H9 (cell line): ENCODE measurements at regions not wholly inside any gene's neighbourhood (a gene's known extent, or its start where the extent isn't known, plus 50 kb on each side); places are given as distances from the start of the nearest gene placed in this dataset.

Experiments
- DNase-seq: peaks from one replicate; pipeline ENCODE4 v3.0.0-alpha.2; 2017
- H2AFZ ChIP-seq: one replicate; pipeline ENCODE4 v1.6.1; 2013; ENCODE audit warnings: mild to moderate bottlenecking, low read length, control low read depth, moderate library complexity
- H2AK5ac ChIP-seq: 2 replicates; pipeline ENCODE4 v1.6.1; 2013; ENCODE audit warnings: low read length, control low read depth, mixed read lengths; ENCODE audit not compliant: insufficient read length
- H2BK120ac ChIP-seq: one replicate; pipeline ENCODE4 v1.6.1; 2013; ENCODE audit warnings: low read depth, mild to moderate bottlenecking, low read length, control low read depth, inconsistent platforms; ENCODE audit not compliant: poor library complexity, severe bottlenecking
- H2BK12ac ChIP-seq: 2 replicates; pipeline ENCODE4 v1.6.1; 2013; ENCODE audit warnings: low read length, control low read depth, mixed read lengths, low read depth; ENCODE audit not compliant: insufficient read length
- H2BK15ac ChIP-seq: 2 replicates; pipeline ENCODE4 v1.6.1; 2013; ENCODE audit warnings: low read depth, low read length, control low read depth
- H2BK20ac ChIP-seq: one replicate; pipeline ENCODE4 v1.6.1; 2013; ENCODE audit warnings: low read depth, mild to moderate bottlenecking, low read length, control low read depth, inconsistent platforms; ENCODE audit not compliant: poor library complexity, severe bottlenecking
- H2BK5ac ChIP-seq: 2 replicates; pipeline ENCODE4 v1.6.1; 2013; ENCODE audit warnings: low read length, control low read depth, mixed read lengths; ENCODE audit not compliant: insufficient read length
- H3K14ac ChIP-seq: 2 replicates; pipeline ENCODE4 v1.6.1; 2013; ENCODE audit warnings: low read length, control low read depth; ENCODE audit not compliant: insufficient read depth
- H3K18ac ChIP-seq: 2 replicates; pipeline ENCODE4 v1.6.1; 2013; ENCODE audit warnings: low read depth, mild to moderate bottlenecking, mixed read lengths, low read length, control low read depth; ENCODE audit not compliant: insufficient read length
- H3K23ac ChIP-seq: 2 replicates; pipeline ENCODE4 v1.6.1; 2013; ENCODE audit warnings: low read length, control low read depth, mixed read lengths, low read depth; ENCODE audit not compliant: insufficient read length
- H3K23me2 ChIP-seq: 2 replicates; pipeline ENCODE4 v1.6.1; 2013; ENCODE audit warnings: low read depth, mild to moderate bottlenecking, mixed read lengths, low read length, control low read depth; ENCODE audit not compliant: insufficient read length, poor library complexity, severe bottlenecking
- H3K27ac ChIP-seq: 2 replicates; pipeline ENCODE4 v1.5.1; 2013; ENCODE audit warnings: low read length, control low read depth, mixed read lengths, low read depth; ENCODE audit not compliant: insufficient read length
- H3K27me3 ChIP-seq: 2 replicates; pipeline ENCODE4 v1.6.1; 2013; ENCODE audit warnings: low read length, control low read depth, inconsistent platforms; ENCODE audit not compliant: insufficient read depth
- H3K4ac ChIP-seq: 2 replicates; pipeline ENCODE4 v1.6.1; 2013; ENCODE audit warnings: low read depth, mild to moderate bottlenecking, control low read depth, inconsistent platforms, low read length, moderate library complexity
- H3K4me1 ChIP-seq: 2 replicates; pipeline ENCODE4 v1.6.1; 2013; ENCODE audit warnings: low read length, control low read depth, inconsistent platforms; ENCODE audit not compliant: insufficient read depth
- H3K4me2 ChIP-seq: 2 replicates; pipeline ENCODE4 v1.6.1; 2013; ENCODE audit warnings: low read length, control low read depth, mixed read lengths; ENCODE audit not compliant: insufficient read length, insufficient read depth
- H3K56ac ChIP-seq: 2 replicates; pipeline ENCODE4 v1.6.1; 2013; ENCODE audit warnings: low read depth, mild to moderate bottlenecking, mixed read lengths, low read length, control low read depth; ENCODE audit not compliant: insufficient read length
- H3K79me1 ChIP-seq: 2 replicates; pipeline ENCODE4 v1.6.1; 2013; ENCODE audit warnings: low read depth, mild to moderate bottlenecking, moderate library complexity, low read length, control low read depth, inconsistent platforms; ENCODE audit not compliant: insufficient read depth, poor library complexity, severe bottlenecking
- H3K79me2 ChIP-seq: 2 replicates; pipeline ENCODE4 v1.6.1; 2013; ENCODE audit warnings: low read length, control low read depth, inconsistent platforms; ENCODE audit not compliant: insufficient read depth
- H3K9ac ChIP-seq: 2 replicates; pipeline ENCODE4 v1.6.1; 2013; ENCODE audit warnings: low read length, control low read depth, mixed read lengths; ENCODE audit not compliant: insufficient read length; ENCODE audit errors: extremely low read depth
- H3K9me3 ChIP-seq: one replicate; pipeline ENCODE4 v1.6.1; 2013; ENCODE audit warnings: low read depth, low read length, inconsistent platforms; ENCODE audit not compliant: control insufficient read depth
- H3T11ph ChIP-seq: one replicate; pipeline ENCODE4 v1.6.1; 2013; ENCODE audit warnings: mild to moderate bottlenecking, low read length, control low read depth, inconsistent platforms
- H4K20me1 ChIP-seq: one replicate; pipeline ENCODE4 v1.6.1; 2013; ENCODE audit not compliant: control insufficient read depth, insufficient read length, insufficient read depth
- H4K5ac ChIP-seq: 2 replicates; pipeline ENCODE4 v1.6.1; 2013; ENCODE audit warnings: low read depth, mild to moderate bottlenecking, mixed read lengths, low read length, control low read depth; ENCODE audit not compliant: insufficient read length
- H4K8ac ChIP-seq: replicated peaks from 2 replicates; pipeline ENCODE4 v1.6.1; 2013; ENCODE audit warnings: low read length, control low read depth, mixed read lengths, low read depth; ENCODE audit not compliant: insufficient read length
- H4K91ac ChIP-seq: 2 replicates; pipeline ENCODE4 v1.6.1; 2013; ENCODE audit warnings: low read depth, mild to moderate bottlenecking, moderate library complexity, mixed read lengths, low read length, control low read depth; ENCODE audit not compliant: insufficient read length
- H3K27ac Mint-ChIP-seq, 3 experiments: 2 replicates in 2 of 3; 3 replicates in 1 of 3; pipeline ENCODE4 v1.8.0; 2020 to 2021; ENCODE audit warnings: mixed read lengths in 3 of 3, mild to moderate bottlenecking in 1 of 3, moderate library complexity in 1 of 3
- H3K27me3 Mint-ChIP-seq: 2 replicates; pipeline ENCODE4 v1.8.0; 2021; ENCODE audit warnings: low read depth, mild to moderate bottlenecking, moderate library complexity, mixed read lengths
- H3K36me3 Mint-ChIP-seq, 3 experiments: 2 replicates in 2 of 3; 3 replicates in 1 of 3; pipeline ENCODE4 v1.8.0; 2020 to 2021; ENCODE audit warnings: low read depth in 3 of 3, mixed read lengths in 3 of 3; ENCODE audit not compliant: insufficient read depth in 1 of 3
- H3K4me1 Mint-ChIP-seq, 2 experiments: 2 replicates each; pipeline ENCODE4 v1.8.0; 2020; ENCODE audit warnings: mixed read lengths in 2 of 2
- H3K4me3 Mint-ChIP-seq, 2 experiments: 2 replicates in 1 of 2; 3 replicates in 1 of 2; pipeline ENCODE4 v1.8.0; 2020 to 2021; ENCODE audit warnings: mild to moderate bottlenecking in 2 of 2, mixed read lengths in 2 of 2, moderate library complexity in 1 of 2
- H3K9me3 Mint-ChIP-seq, 2 experiments: 2 replicates in 1 of 2; 3 replicates in 1 of 2; pipeline ENCODE4 v1.8.0; 2020; ENCODE audit warnings: mild to moderate bottlenecking in 2 of 2, mixed read lengths in 2 of 2, moderate library complexity in 1 of 2
- CTCF ChIP-seq: fragments of 200-600 bp; sonication (generic); conservative IDR thresholded peaks from 3 replicates; pipeline ENCODE4 v1.8.0; 2021; ENCODE audit warnings: antibody characterized with exemption, mild to moderate bottlenecking
- WGBS: extraction: QIAGEN DNeasy Blood & Tissue Kit; methylation state at CpG from one replicate; pipeline ENCODE4 v1.1.7; 2013; ENCODE audit warnings: missing lambda C conversion rate, low lambda C conversion rate, mixed read lengths; ENCODE audit not compliant: insufficient read length; ENCODE audit errors: extremely low coverage; 5-methylcytosine and 5-hydroxymethylcytosine counted together

GRCh38 chr2:191559569-191559968, 118.4 kb upstream of the NABP1 start:
- Histone ChIP-seq H3K9me3 (no peaks in the 10 kb centered on the region), H3K23ac (no peak overlapping the region), H2BK12ac (no peak overlapping the region), H3K18ac (no peak overlapping the region), H3K4ac (no peak overlapping the region), H3K27me3 (no peaks in the 10 kb centered on the region), H2BK5ac (no peak overlapping the region), H4K91ac (no peak overlapping the region), H2BK120ac (no peak overlapping the region), H2AFZ (no peak overlapping the region), H3K56ac (no peak overlapping the region), H3K14ac (no peak overlapping the region), H4K5ac (no peak overlapping the region), H2BK20ac (no peak overlapping the region), H3K27ac (no peak overlapping the region), H3K4me2 (no peak overlapping the region), H3K79me2 (no peaks in the 10 kb centered on the region), H2AK5ac (no peak overlapping the region), H3K79me1 (no peaks in the 10 kb centered on the region), H4K20me1 (no peaks in the 10 kb centered on the region), H2BK15ac (no peak overlapping the region), H3K9ac (no peak overlapping the region), H3T11ph (no peak overlapping the region), H4K8ac (no peak overlapping the region), H3K23me2 (no peaks in the 10 kb centered on the region), H3K4me1 (no peaks in the 10 kb centered on the region)
- H3K4me3 Mint-ChIP-seq = no peak overlapping the region
- H3K4me1 Mint-ChIP-seq = peaks cover 5% of the 10 kb centered on the region in 2 experiments
- H3K9me3 Mint-ChIP-seq = no peaks in the 10 kb centered on the region
- H3K27ac Mint-ChIP-seq = no peak overlapping the region
- no peak for TF ChIP-seq CTCF
- H3K27me3 Mint-ChIP-seq = peaks cover 5% of the 10 kb centered on the region
- H3K36me3 Mint-ChIP-seq = no peaks in the 10 kb centered on the region
- no CpG with 5 or more reads among the region's 4 CpGs for WGBS
- no peak for DNase-seq
